K562 (cell line): ENCODE measurements at regions not wholly inside any gene's neighbourhood (a gene's known extent, or its start where the extent isn't known, plus 50 kb on each side); places are given as distances from the start of the nearest gene placed in this dataset.

Source experiments
- ATAC-seq: fragments of 200-7000 bp; cut with Tn5 transposase; 3 replicates; pipeline ENCODE4 v1.9.1; 2020; ENCODE audit warnings: moderate library complexity
- BruUV-seq: library from RNA; stranded (reverse); fragments of 400-500 nt; replicated peaks from 2 replicates; lab custom pipeline; 2021; lab: Mats Ljungman, UMichigan
- CTCF ChIA-PET: fragments of 300-600 bp; formaldehyde crosslinking; extraction: SDS; loops from one replicate; lab custom pipeline; 2021; ENCODE audit warnings: low intra/inter-chr PET ratio; lab: Yijun Ruan, JAX
- POLR2A ChIA-PET: fragments of 300-600, 350-650 bp; sonication (Branson Sonifier 250); formaldehyde crosslinking; extraction: SDS; loops from one replicate; lab custom pipeline; 2021; ENCODE audit warnings: antibody characterized with exemption, inconsistent platforms; lab: Yijun Ruan, JAX
- DNase-seq, 4 experiments: peaks; one replicate each; pipeline versions ENCODE4 v3.0.0 to v3.0.0-alpha.2; 2011 to 2018; ENCODE audit warnings: low spot score in 3 of 4, mixed read lengths in 3 of 4; ENCODE audit errors: extremely low read depth in 1 of 4
- FAIRE-seq: peaks from 2 replicates; lab custom pipeline; 2011; peaks lifted over from hg19 to GRCh38; lab: Jason Lieb, UNC
- H2AFZ ChIP-seq: 2 replicates; pipeline ENCODE4 v1.6.0; 2011; ENCODE audit warnings: low read depth, low read length, control low read depth, inconsistent platforms
- H3K27ac ChIP-seq: fragments of 200-600 bp; 3 replicates; pipeline ENCODE4 v1.8.0; 2011; ENCODE audit warnings: low read depth, mild to moderate bottlenecking, control low read depth, inconsistent platforms, low read length, moderate library complexity, mixed read lengths; ENCODE audit errors: extremely low read depth
- H3K27me3 ChIP-seq, 2 experiments: fragments of 300-600 bp in 1 of 2; 2 replicates in 1 of 2; 3 replicates in 1 of 2; pipeline versions ENCODE4 v1.6.0 to v1.8.0; 2011; ENCODE audit warnings: inconsistent platforms in 2 of 2, low read length in 2 of 2, mild to moderate bottlenecking in 1 of 2, mixed read lengths in 1 of 2, moderate library complexity in 1 of 2; ENCODE audit not compliant: control insufficient read depth in 2 of 2, insufficient read depth in 2 of 2
- H3K36me3 ChIP-seq: fragments of 300-600 bp; 3 replicates; pipeline ENCODE4 v1.8.0; 2011; ENCODE audit warnings: mild to moderate bottlenecking, low read length, inconsistent platforms; ENCODE audit not compliant: control insufficient read depth, insufficient read depth
- H3K4me1 ChIP-seq, 2 experiments: fragments of 200-600 bp in 1 of 2; replicated peaks in 1 of 2; 2 replicates in 1 of 2; 3 replicates in 1 of 2; pipeline versions ENCODE4 v1.5.1 to v1.8.0; 2011; ENCODE audit warnings: inconsistent platforms in 2 of 2, low read length in 2 of 2, mild to moderate bottlenecking in 1 of 2, mixed read lengths in 1 of 2, moderate library complexity in 1 of 2; ENCODE audit not compliant: control insufficient read depth in 2 of 2, insufficient read depth in 2 of 2
- H3K4me2 ChIP-seq: 2 replicates; pipeline ENCODE4 v1.6.1; 2011; ENCODE audit warnings: low read length, control low read depth, inconsistent platforms, mixed read lengths; ENCODE audit not compliant: insufficient read depth
- H3K4me3 ChIP-seq: fragments of 200-600 bp; sonication (generic), shearing (Covaris generic); 2 replicates; pipeline ENCODE4 v1.5.1; 2016; ENCODE audit warnings: control low read depth, inconsistent platforms
- H3K79me2 ChIP-seq: fragments of 200-600 bp; 3 replicates; pipeline ENCODE4 v1.8.0; 2011; ENCODE audit warnings: low read length, inconsistent platforms; ENCODE audit not compliant: control insufficient read depth, insufficient read depth
- H3K9ac ChIP-seq, 2 experiments: 2 replicates each; pipeline versions ENCODE4 v1.6.0 to v1.6.1; 2011; ENCODE audit warnings: low read depth in 2 of 2, low read length in 2 of 2, control low read depth in 1 of 2, inconsistent platforms in 1 of 2, mild to moderate bottlenecking in 1 of 2, mixed read lengths in 1 of 2; ENCODE audit not compliant: insufficient read depth in 1 of 2
- H3K9me1 ChIP-seq: one replicate; pipeline ENCODE4 v1.6.0; 2011; ENCODE audit warnings: inconsistent platforms, mild to moderate bottlenecking, low read length, moderate library complexity; ENCODE audit not compliant: control insufficient read depth, insufficient read depth
- H3K9me3 ChIP-seq: replicated peaks from 2 replicates; pipeline ENCODE4 v1.5.1; 2011; ENCODE audit warnings: low read depth, low read length, inconsistent platforms; ENCODE audit not compliant: control insufficient read depth, insufficient read depth
- H4K20me1 ChIP-seq: replicated peaks from 2 replicates; pipeline ENCODE4 v1.6.1; 2011; ENCODE audit warnings: low read length, inconsistent platforms, mixed read lengths; ENCODE audit not compliant: control insufficient read depth, insufficient read depth
- ATF7 ChIP-seq: fragments of 450-650 bp; IDR thresholded peaks from 2 replicates; pipeline ENCODE4 v1.7.1; 2014; ENCODE audit warnings: mild to moderate bottlenecking, moderate library complexity
- BRD4 ChIP-seq: fragments of 200-600 bp; sonication (generic); IDR thresholded peaks from 2 replicates; pipeline ENCODE4 v1.6.1; 2017; ENCODE audit warnings: inconsistent platforms
- DIDO1 ChIP-seq: fragments of 450-650 bp; IDR thresholded peaks from 2 replicates; pipeline ENCODE4 v1.6.1; 2016; ENCODE audit warnings: low read depth, missing biosample characterization, missing genetic modification characterization
- MLLT1 ChIP-seq, 2 experiments: fragments of 450-650 bp; IDR thresholded peaks; 2 replicates each; pipeline ENCODE4 v1.6.1; 2016
- NCOA4 ChIP-seq: fragments of 450-650 bp; IDR thresholded peaks from 2 replicates; pipeline ENCODE4 v1.6.1; 2018; ENCODE audit warnings: mild to moderate bottlenecking; ENCODE audit not compliant: partially characterized antibody
- NCOR1 ChIP-seq: fragments of 450-650 bp; IDR thresholded peaks from 2 replicates; pipeline ENCODE4 v1.6.1; 2016; ENCODE audit warnings: mild to moderate bottlenecking, moderate library complexity
- NELFE ChIP-seq: IDR thresholded peaks from 2 replicates; pipeline ENCODE4 v1.6.1; 2011; ENCODE audit warnings: mild to moderate bottlenecking; ENCODE audit not compliant: insufficient read depth, insufficient read length
- NR1H2 ChIP-seq: sonication (generic); formaldehyde crosslinking; IDR thresholded peaks from 2 replicates; pipeline ENCODE4 v1.4.0; 2020; ENCODE audit warnings: mild to moderate bottlenecking, missing genetic modification reagents
- SP1 ChIP-seq: sonication (generic); formaldehyde crosslinking; IDR thresholded peaks from 2 replicates; pipeline ENCODE4 v1.8.1; 2022; ENCODE audit warnings: mild to moderate bottlenecking, missing genetic modification reagents
- TCF3 ChIP-seq: sonication (generic); formaldehyde crosslinking; IDR thresholded peaks from 2 replicates; pipeline ENCODE4 v1.4.0; 2020; ENCODE audit warnings: mild to moderate bottlenecking, missing genetic modification reagents
- ZBTB1 ChIP-seq: sonication (generic); formaldehyde crosslinking; IDR thresholded peaks from 2 replicates; pipeline ENCODE4 v1.8.1; 2023; ENCODE audit warnings: missing genetic modification reagents, low read depth, mild to moderate bottlenecking, borderline replicate concordance
- ZC3H8 ChIP-seq: fragments of 450-650 bp; IDR thresholded peaks from 2 replicates; pipeline ENCODE4 v1.6.1; 2017
- ZNF384 ChIP-seq: IDR thresholded peaks from 2 replicates; pipeline ENCODE4 v1.6.1; 2012; ENCODE audit warnings: low read depth, low read length, improper control_type of control experiment
- ZNF696 ChIP-seq: fragments of 250-450 bp; sonication (Bioruptor Pico); conservative IDR thresholded peaks from 2 replicates; pipeline ENCODE4 v1.4.0; 2020; ENCODE audit warnings: mild to moderate bottlenecking, moderate library complexity
- WGBS: fragments of 100-300 bp; shearing (Covaris generic); methylation state at CpG from one replicate; pipeline ENCODE4 v1.1.6; 2016; ENCODE audit warnings: low coverage, mixed read lengths; ENCODE audit not compliant: insufficient coverage; ENCODE audit errors: missing lambda C conversion rate; 5-methylcytosine and 5-hydroxymethylcytosine counted together
- in situ Hi-C: fragments of 300-500 bp; cut with MboI; formaldehyde crosslinking; loops from 4 replicates; pipeline ENCODE4 v1.15.0; 2018; ENCODE audit warnings: inconsistent platforms, mixed read lengths
- intact Hi-C: fragments of 100-400 bp; cut with micrococcal nuclease; formaldehyde crosslinking; loops from 2 replicates; pipeline ENCODE4 v1.14.2; 2022
- TF ChIP-seq, protein P1 (sequence below), 2 experiments: fragments of 150-350 bp in 1 of 2; IDR thresholded peaks; 2 replicates each; pipeline ENCODE4 v1.6.1; 2012 to 2016; ENCODE audit warnings: low read depth in 2 of 2, low read length in 2 of 2, mild to moderate bottlenecking in 1 of 2, moderate library complexity in 1 of 2

DNA sequence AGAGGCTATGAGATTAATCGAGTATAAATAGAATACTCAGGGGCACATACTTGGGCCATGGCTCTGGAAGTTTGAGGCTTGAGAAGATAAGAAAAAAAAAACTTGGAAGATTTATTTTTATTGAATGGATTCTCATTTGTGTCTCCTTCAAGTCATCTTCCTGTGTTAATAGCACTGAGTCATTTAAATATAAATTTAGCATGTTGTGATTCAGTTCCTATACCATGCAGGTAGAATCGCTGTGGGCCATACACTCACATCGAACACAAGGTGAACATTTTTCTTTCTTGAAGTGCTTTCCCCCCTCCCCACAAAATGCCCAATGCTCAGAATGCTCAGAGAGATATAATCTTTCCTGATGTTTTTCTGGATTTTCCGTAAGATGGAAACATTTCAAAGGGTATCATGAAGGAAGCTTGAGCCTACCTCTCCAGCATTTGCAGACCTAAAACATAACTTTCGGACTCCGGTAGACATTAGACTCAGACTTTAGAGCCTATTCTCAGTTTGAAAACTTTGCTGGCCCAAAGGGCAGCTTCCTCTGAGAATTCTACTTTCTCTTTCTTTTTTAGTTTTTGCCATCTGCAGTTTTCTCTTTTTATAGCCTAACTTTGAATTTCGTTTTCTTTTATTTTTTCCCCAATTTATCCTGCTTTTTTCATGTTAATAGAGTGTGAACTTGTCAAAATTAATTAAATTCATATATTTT lies 737.6 kb upstream of the NUDT12 start (continued):
- TF ChIP-seq TCF3 (no peak), NCOA4 (no peak), ZNF696 (no peak), SP1 (CRISPR knock-in tag) (no peak)

DNA sequence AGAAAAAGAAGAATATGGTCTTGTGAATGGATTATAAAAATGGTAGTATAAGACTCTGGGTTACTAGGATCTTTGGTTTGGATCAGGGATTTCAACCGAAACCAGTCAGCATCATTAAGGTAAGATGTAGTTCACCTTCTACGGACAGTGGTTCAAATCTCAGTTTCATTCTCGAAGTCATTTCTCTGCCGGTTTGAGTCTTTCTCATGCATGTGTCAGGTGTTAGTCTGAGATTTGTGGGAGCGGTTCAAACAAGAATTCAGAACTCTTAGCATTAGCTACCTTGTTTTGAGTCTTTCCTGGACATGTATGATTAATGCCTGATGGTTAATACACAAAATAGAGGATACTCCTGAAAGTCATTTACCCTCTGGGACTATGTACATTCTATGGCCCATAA lies 735.9 kb upstream of the NUDT12 start:
- no peak for ATAC-seq
- Histone ChIP-seq H4K20me1 (no peaks in the 10 kb centered on the region), H3K4me1 (no peaks in the 10 kb centered on the region), H3K9me1 (no peaks in the 10 kb centered on the region), H3K27me3 (no peaks in the 10 kb centered on the region), H3K4me3 (no peak overlapping the region), H3K79me2 (no peaks in the 10 kb centered on the region), H3K4me2 (no peak overlapping the region), H3K9ac (no peak overlapping the region), H2AFZ (no peak overlapping the region), H3K9me3 (no peaks in the 10 kb centered on the region), H3K36me3 (no peaks in the 10 kb centered on the region), H3K27ac (no peak overlapping the region)
- DNase-seq, result no peak
- ChIA-PET CTCF (no interaction called here), POLR2A (interaction anchor here (1.4 kb wide), 1 partner anchor 10 kb away, joined by 4 read pairs; no protein-coding TSS in a partner anchor)
- WGBS, result 27% methylated on average over 5 of the region's 5 CpGs
- intact Hi-C loops (no loop called here), in situ Hi-C loops (no loop called here)
- TF ChIP-seq, protein P1, sequence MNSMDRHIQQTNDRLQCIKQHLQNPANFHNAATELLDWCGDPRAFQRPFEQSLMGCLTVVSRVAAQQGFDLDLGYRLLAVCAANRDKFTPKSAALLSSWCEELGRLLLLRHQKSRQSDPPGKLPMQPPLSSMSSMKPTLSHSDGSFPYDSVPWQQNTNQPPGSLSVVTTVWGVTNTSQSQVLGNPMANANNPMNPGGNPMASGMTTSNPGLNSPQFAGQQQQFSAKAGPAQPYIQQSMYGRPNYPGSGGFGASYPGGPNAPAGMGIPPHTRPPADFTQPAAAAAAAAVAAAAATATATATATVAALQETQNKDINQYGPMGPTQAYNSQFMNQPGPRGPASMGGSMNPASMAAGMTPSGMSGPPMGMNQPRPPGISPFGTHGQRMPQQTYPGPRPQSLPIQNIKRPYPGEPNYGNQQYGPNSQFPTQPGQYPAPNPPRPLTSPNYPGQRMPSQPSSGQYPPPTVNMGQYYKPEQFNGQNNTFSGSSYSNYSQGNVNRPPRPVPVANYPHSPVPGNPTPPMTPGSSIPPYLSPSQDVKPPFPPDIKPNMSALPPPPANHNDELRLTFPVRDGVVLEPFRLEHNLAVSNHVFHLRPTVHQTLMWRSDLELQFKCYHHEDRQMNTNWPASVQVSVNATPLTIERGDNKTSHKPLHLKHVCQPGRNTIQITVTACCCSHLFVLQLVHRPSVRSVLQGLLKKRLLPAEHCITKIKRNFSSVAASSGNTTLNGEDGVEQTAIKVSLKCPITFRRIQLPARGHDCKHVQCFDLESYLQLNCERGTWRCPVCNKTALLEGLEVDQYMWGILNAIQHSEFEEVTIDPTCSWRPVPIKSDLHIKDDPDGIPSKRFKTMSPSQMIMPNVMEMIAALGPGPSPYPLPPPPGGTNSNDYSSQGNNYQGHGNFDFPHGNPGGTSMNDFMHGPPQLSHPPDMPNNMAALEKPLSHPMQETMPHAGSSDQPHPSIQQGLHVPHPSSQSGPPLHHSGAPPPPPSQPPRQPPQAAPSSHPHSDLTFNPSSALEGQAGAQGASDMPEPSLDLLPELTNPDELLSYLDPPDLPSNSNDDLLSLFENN (IDR thresholded peaks at IDR 0.05; ENCODE audit: low read depth in 2 of 2, low read length in 2 of 2), result no peak
- TF ChIP-seq ATF7, result no peak
- TF ChIP-seq ZC3H8, result no peak
- no peak for TF ChIP-seq ZNF384
- TF ChIP-seq NR1H2 (CRISPR knock-in tag), result no peak
- TF ChIP-seq BRD4, result no peak
- TF ChIP-seq NELFE, result no peak
- TF ChIP-seq DIDO1 (tag), result no peak
- no peak for TF ChIP-seq MLLT1 (IDR thresholded peaks at IDR 0.05)
- TF ChIP-seq ZBTB1 (CRISPR knock-in tag), result no peak
- no peak for TF ChIP-seq NCOR1
- BruUV-seq, result no TSS peak
- no peak for FAIRE-seq
